MM.1S (cell line): ENCODE measurements at regions not wholly inside any gene's neighbourhood (a gene's known extent, or its start where the extent isn't known, plus 50 kb on each side); places are given as distances from the start of the nearest gene placed in this dataset.

Source experiments
- DNase-seq: peaks from one replicate; pipeline ENCODE4 v3.0.0-alpha.2; 2015
- H2AFZ ChIP-seq: fragments of 300-600 bp; sonication (generic); 2 replicates; pipeline ENCODE4 v1.6.0; 2016; ENCODE audit warnings: antibody characterized with exemption, low read length
- H3F3A ChIP-seq: fragments of 300-600 bp; sonication (generic); 2 replicates; pipeline ENCODE4 v1.6.1; 2016; ENCODE audit warnings: mild to moderate bottlenecking, antibody characterized with exemption, low read length, moderate library complexity, mixed read lengths; ENCODE audit not compliant: insufficient read depth
- H3K27ac ChIP-seq: fragments of 300-600 bp; sonication (generic); 2 replicates; pipeline ENCODE4 v1.5.1; 2016; ENCODE audit warnings: mild to moderate bottlenecking, low read length
- H3K27me3 ChIP-seq: fragments of 300-600 bp; sonication (generic); replicated peaks from 2 replicates; pipeline ENCODE4 v1.6.0; 2016; ENCODE audit warnings: low read length; ENCODE audit not compliant: insufficient read depth
- H3K36me3 ChIP-seq: fragments of 300-600 bp; sonication (generic); replicated peaks from 2 replicates; pipeline ENCODE4 v1.6.1; 2016; ENCODE audit warnings: mild to moderate bottlenecking, low read length, mixed read lengths; ENCODE audit not compliant: insufficient read depth
- H3K4me1 ChIP-seq: fragments of 300-600 bp; sonication (generic); 2 replicates; pipeline ENCODE4 v1.6.1; 2016; ENCODE audit warnings: low read length, mixed read lengths
- H3K4me2 ChIP-seq: fragments of 300-600 bp; sonication (generic); 2 replicates; pipeline ENCODE4 v1.6.0; 2016; ENCODE audit warnings: low read depth, low read length
- H3K4me3 ChIP-seq: fragments of 300-600 bp; sonication (generic); 2 replicates; pipeline ENCODE4 v1.5.1; 2016; ENCODE audit warnings: low read length, mixed read lengths
- H3K79me2 ChIP-seq: fragments of 300-600 bp; sonication (generic); 2 replicates; pipeline ENCODE4 v1.6.1; 2016; ENCODE audit warnings: mixed run types, low read length, mixed read lengths
- H3K9ac ChIP-seq: fragments of 300-600 bp; sonication (generic); 2 replicates; pipeline ENCODE4 v1.6.1; 2016; ENCODE audit warnings: low read length, mixed read lengths
- H3K9me2 ChIP-seq: fragments of 300-600 bp; sonication (generic); replicated peaks from 2 replicates; pipeline ENCODE4 v1.6.1; 2016; ENCODE audit warnings: mild to moderate bottlenecking, low read length, mixed read lengths; ENCODE audit not compliant: insufficient read depth
- H3K9me3 ChIP-seq: fragments of 300-600 bp; sonication (generic); replicated peaks from 2 replicates; pipeline ENCODE4 v1.6.1; 2016; ENCODE audit warnings: mild to moderate bottlenecking, low read length, mixed read lengths; ENCODE audit not compliant: insufficient read depth
- H4K20me1 ChIP-seq: fragments of 300-600 bp; sonication (generic); 2 replicates; pipeline ENCODE4 v1.6.1; 2016; ENCODE audit warnings: mild to moderate bottlenecking, low read length, moderate library complexity, mixed read lengths; ENCODE audit not compliant: insufficient read depth
- CTCF ChIP-seq: fragments of 300-600 bp; sonication (generic); IDR thresholded peaks from 2 replicates; pipeline ENCODE4 v1.5.1; 2016; ENCODE audit warnings: antibody characterized with exemption, low read length, mixed read lengths
- EZH2 ChIP-seq: fragments of 300-600 bp; sonication (generic); optimal IDR thresholded peaks from 2 replicates; pipeline ENCODE3; 2017; ENCODE audit warnings: low read depth, mild to moderate bottlenecking, antibody characterized with exemption, low read length, mixed read lengths
- EZH2phosphoT487 ChIP-seq: fragments of 300-600 bp; sonication (generic); IDR thresholded peaks from 2 replicates; pipeline ENCODE4 v1.6.1; 2018; ENCODE audit warnings: antibody characterized with exemption, low read length

GRCh38 chr11:79675081-79675480 lies 234.3 kb upstream of the TENM4 start:
- Histone ChIP-seq H3K4me1 (no peaks in the 10 kb centered on the region), H3K27ac (no peak overlapping the region), H3K4me3 (no peak overlapping the region), H3K9me2 (no peaks in the 10 kb centered on the region), H4K20me1 (no peaks in the 10 kb centered on the region), H3K36me3 (no peaks in the 10 kb centered on the region), H3F3A (no peaks in the 10 kb centered on the region), H3K27me3 (no peaks in the 10 kb centered on the region), H2AFZ (no peak overlapping the region), H3K79me2 (no peaks in the 10 kb centered on the region), H3K9ac (no peak overlapping the region), H3K4me2 (no peak overlapping the region), H3K9me3 (no peaks in the 10 kb centered on the region)
- DNase-seq: no peak
- TF ChIP-seq EZH2phosphoT487 (no peak), EZH2 (no peak), CTCF (no peak)

GRCh38 chr11:79672786-79673185 lies 232.0 kb upstream of the TENM4 start:
- Histone ChIP-seq H3K36me3 (no peaks in the 10 kb centered on the region), H3K9me3 (no peaks in the 10 kb centered on the region), H2AFZ (no peak overlapping the region), H4K20me1 (no peaks in the 10 kb centered on the region), H3K79me2 (no peaks in the 10 kb centered on the region), H3K9ac (no peak overlapping the region), H3K27me3 (no peaks in the 10 kb centered on the region), H3F3A (no peaks in the 10 kb centered on the region), H3K4me3 (no peak overlapping the region), H3K27ac (no peak overlapping the region), H3K9me2 (no peaks in the 10 kb centered on the region), H3K4me1 (no peaks in the 10 kb centered on the region), H3K4me2 (no peak overlapping the region)
- DNase-seq: no peak
- TF ChIP-seq EZH2phosphoT487 (no peak), EZH2 (no peak), CTCF (no peak)

- H3K27ac ChIP-seq: no peak overlapping the region
- TF ChIP-seq EZH2 (no peak), CTCF (no peak), EZH2phosphoT487 (no peak)
- H3K79me2 ChIP-seq: no peaks in the 10 kb centered on the region
- no peaks in the 10 kb centered on the region for H3K4me1 ChIP-seq
- H3F3A ChIP-seq: no peaks in the 10 kb centered on the region
- no peak overlapping the region for H3K4me2 ChIP-seq
- no peaks in the 10 kb centered on the region for H3K9me2 ChIP-seq
- no peak for DNase-seq
- no peaks in the 10 kb centered on the region for H3K9me3 ChIP-seq
- no peak overlapping the region for H3K4me3 ChIP-seq
- no peaks in the 10 kb centered on the region for H4K20me1 ChIP-seq
- H3K9ac ChIP-seq: no peak overlapping the region
- no peaks in the 10 kb centered on the region for H3K36me3 ChIP-seq
- H3K27me3 ChIP-seq: no peaks in the 10 kb centered on the region
- no peak overlapping the region for H2AFZ ChIP-seq
Observed at GRCh38 chr11:79671401-79671800, 230.6 kb upstream of the TENM4 start.
